WTC11 (cell line): ENCODE measurements at regions not wholly inside any gene's neighbourhood (a gene's known extent, or its start where the extent isn't known, plus 50 kb on each side); places are given as distances from the start of the nearest gene placed in this dataset.

Experiments
- ATAC-seq: fragments of 200-7000 bp; cut with Tn5 transposase; 2 replicates; pipeline ENCODE4 v1.10.0; 2021; ENCODE audit warnings: mild to moderate bottlenecking, moderate library complexity
- CTCF ChIA-PET: fragments of 300-600 bp; sonication (Branson Sonifier 250); formaldehyde crosslinking; loops from one replicate; lab custom pipeline; 2021; ENCODE audit warnings: antibody characterized with exemption; lab: Charles Lee
- POLR2A ChIA-PET: fragments of 350-600 bp; sonication (Branson Sonifier 250); formaldehyde crosslinking; loops from one replicate; lab custom pipeline; 2021; ENCODE audit warnings: antibody characterized with exemption; lab: Charles Lee
- DNase-seq: peaks from one replicate; pipeline ENCODE4 v3.0.0; 2021; ENCODE audit warnings: low spot score
- H3K27ac Mint-ChIP-seq: 2 replicates; pipeline ENCODE4 v1.8.0; 2021; ENCODE audit warnings: mixed read lengths
- H3K27me3 Mint-ChIP-seq: 2 replicates; pipeline ENCODE4 v1.8.0; 2021; ENCODE audit warnings: low read depth, mild to moderate bottlenecking, moderate library complexity, mixed read lengths
- H3K36me3 Mint-ChIP-seq: 2 replicates; pipeline ENCODE4 v1.8.0; 2021; ENCODE audit warnings: mixed read lengths
- H3K4me1 Mint-ChIP-seq: 2 replicates; pipeline ENCODE4 v1.8.0; 2022; ENCODE audit warnings: mixed read lengths
- H3K4me3 Mint-ChIP-seq: 2 replicates; pipeline ENCODE4 v1.8.0; 2021; ENCODE audit warnings: mild to moderate bottlenecking, moderate library complexity, mixed read lengths
- H3K9me3 Mint-ChIP-seq: 2 replicates; pipeline ENCODE4 v1.8.0; 2021; ENCODE audit warnings: mixed read lengths
- ESRRA ChIP-seq: sonication (generic); formaldehyde crosslinking; IDR thresholded peaks from 2 replicates; pipeline ENCODE4 v1.8.1; 2022; ENCODE audit warnings: mild to moderate bottlenecking, missing genetic modification reagents, borderline replicate concordance
- JAZF1 ChIP-seq: fragments of 250-450 bp; sonication (Bioruptor Pico); IDR thresholded peaks from 2 replicates; pipeline ENCODE4 v1.9.0; 2021; ENCODE audit warnings: moderate library complexity, mild to moderate bottlenecking, inconsistent platforms
- NFE2L1 ChIP-seq: sonication (generic); formaldehyde crosslinking; IDR thresholded peaks from 2 replicates; pipeline ENCODE4 v1.8.1; 2023; ENCODE audit warnings: missing genetic modification reagents
- NFYB ChIP-seq: sonication (generic); formaldehyde crosslinking; conservative IDR thresholded peaks from 2 replicates; pipeline ENCODE4 v1.8.0; 2022; ENCODE audit warnings: low read depth, missing genetic modification reagents
- ZNF671 ChIP-seq: fragments of 250-450 bp; sonication (Bioruptor Pico); IDR thresholded peaks from 2 replicates; pipeline ENCODE4 v1.8.0; 2021; ENCODE audit warnings: mild to moderate bottlenecking
- TF ChIP-seq, protein P1 (sequence below): sonication (generic); formaldehyde crosslinking; IDR thresholded peaks from 2 replicates; pipeline ENCODE4 v1.8.1; 2023; ENCODE audit warnings: mild to moderate bottlenecking, missing genetic modification reagents
- TF ChIP-seq, protein P2 (sequence below): sonication (generic); formaldehyde crosslinking; IDR thresholded peaks from 2 replicates; pipeline ENCODE4 v1.8.0; 2022; ENCODE audit warnings: missing genetic modification reagents
- TF ChIP-seq, protein P3 (sequence below): sonication (generic); formaldehyde crosslinking; IDR thresholded peaks from 2 replicates; pipeline ENCODE4 v1.8.1; 2023; ENCODE audit warnings: mild to moderate bottlenecking, missing genetic modification reagents, borderline replicate concordance
- TF ChIP-seq, protein P4 (sequence below): sonication (generic); formaldehyde crosslinking; IDR thresholded peaks from 2 replicates; pipeline ENCODE4 v1.8.1; 2022; ENCODE audit warnings: missing genetic modification reagents, borderline replicate concordance
- TF ChIP-seq, protein P5 (sequence below): fragments of 250-450 bp; sonication (Bioruptor Pico); IDR thresholded peaks from 2 replicates; pipeline ENCODE4 v1.9.0; 2021; ENCODE audit warnings: mild to moderate bottlenecking, borderline replicate concordance

DNA sequence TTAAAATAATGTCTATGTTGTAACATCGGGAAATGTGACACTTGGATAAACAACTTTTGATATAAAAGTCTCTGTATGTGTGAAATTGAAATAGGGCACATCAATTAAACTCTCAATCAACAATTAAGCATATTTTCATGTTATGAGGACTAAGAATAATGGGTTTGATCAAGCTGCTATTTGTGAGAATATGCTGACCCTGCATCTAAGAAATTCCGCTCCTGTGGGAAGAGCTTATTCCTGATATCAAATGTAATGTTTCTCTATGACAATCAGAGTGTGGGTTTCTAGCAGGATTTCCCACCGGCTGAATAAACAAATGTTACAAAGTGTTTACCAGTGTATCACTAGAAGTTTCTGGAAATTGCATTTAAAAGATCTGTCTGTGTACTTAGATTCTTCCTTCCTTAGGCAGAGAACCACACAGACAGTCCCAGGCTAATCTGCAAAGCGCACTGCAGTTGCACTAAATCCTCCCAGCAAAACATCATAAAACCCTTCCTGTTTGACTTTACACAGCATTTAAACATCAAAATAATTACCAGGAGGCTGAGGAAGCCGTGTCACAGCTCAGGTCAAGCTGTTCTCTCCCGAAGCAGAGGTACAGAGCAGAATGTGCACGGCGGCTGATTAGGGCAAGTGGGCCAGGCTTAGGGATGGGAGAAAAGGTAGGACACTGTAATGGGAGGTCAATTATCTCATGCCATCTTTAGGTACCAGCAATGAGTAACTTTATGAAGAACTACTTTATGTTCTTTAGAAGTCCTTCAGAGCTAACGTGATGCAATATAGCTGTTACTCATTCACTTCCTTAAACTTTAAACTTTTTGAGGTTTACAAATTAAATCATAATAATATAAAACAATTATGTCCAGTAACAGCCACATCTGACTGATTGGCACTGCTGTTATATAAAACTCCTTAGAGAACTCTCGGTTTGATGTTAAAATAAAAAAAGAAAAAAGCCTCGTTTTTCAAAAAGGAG lies 109.1 kb upstream of the CTTNBP2 start (continued):
- TF ChIP-seq, protein P1, sequence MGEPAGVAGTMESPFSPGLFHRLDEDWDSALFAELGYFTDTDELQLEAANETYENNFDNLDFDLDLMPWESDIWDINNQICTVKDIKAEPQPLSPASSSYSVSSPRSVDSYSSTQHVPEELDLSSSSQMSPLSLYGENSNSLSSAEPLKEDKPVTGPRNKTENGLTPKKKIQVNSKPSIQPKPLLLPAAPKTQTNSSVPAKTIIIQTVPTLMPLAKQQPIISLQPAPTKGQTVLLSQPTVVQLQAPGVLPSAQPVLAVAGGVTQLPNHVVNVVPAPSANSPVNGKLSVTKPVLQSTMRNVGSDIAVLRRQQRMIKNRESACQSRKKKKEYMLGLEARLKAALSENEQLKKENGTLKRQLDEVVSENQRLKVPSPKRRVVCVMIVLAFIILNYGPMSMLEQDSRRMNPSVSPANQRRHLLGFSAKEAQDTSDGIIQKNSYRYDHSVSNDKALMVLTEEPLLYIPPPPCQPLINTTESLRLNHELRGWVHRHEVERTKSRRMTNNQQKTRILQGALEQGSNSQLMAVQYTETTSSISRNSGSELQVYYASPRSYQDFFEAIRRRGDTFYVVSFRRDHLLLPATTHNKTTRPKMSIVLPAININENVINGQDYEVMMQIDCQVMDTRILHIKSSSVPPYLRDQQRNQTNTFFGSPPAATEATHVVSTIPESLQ (CRISPR knock-in tag): no peak
- TF ChIP-seq ZNF671 (CRISPR knock-in tag): no peak
- TF ChIP-seq NFYB: no peak
- TF ChIP-seq, protein P2, sequence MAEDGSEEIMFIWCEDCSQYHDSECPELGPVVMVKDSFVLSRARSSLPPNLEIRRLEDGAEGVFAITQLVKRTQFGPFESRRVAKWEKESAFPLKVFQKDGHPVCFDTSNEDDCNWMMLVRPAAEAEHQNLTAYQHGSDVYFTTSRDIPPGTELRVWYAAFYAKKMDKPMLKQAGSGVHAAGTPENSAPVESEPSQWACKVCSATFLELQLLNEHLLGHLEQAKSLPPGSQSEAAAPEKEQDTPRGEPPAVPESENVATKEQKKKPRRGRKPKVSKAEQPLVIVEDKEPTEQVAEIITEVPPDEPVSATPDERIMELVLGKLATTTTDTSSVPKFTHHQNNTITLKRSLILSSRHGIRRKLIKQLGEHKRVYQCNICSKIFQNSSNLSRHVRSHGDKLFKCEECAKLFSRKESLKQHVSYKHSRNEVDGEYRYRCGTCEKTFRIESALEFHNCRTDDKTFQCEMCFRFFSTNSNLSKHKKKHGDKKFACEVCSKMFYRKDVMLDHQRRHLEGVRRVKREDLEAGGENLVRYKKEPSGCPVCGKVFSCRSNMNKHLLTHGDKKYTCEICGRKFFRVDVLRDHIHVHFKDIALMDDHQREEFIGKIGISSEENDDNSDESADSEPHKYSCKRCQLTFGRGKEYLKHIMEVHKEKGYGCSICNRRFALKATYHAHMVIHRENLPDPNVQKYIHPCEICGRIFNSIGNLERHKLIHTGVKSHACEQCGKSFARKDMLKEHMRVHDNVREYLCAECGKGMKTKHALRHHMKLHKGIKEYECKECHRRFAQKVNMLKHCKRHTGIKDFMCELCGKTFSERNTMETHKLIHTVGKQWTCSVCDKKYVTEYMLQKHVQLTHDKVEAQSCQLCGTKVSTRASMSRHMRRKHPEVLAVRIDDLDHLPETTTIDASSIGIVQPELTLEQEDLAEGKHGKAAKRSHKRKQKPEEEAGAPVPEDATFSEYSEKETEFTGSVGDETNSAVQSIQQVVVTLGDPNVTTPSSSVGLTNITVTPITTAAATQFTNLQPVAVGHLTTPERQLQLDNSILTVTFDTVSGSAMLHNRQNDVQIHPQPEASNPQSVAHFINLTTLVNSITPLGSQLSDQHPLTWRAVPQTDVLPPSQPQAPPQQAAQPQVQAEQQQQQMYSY (CRISPR knock-in tag): no peak
- no peak for TF ChIP-seq ESRRA (CRISPR knock-in tag)
- TF ChIP-seq JAZF1 (CRISPR knock-in tag): no peak

DNA sequence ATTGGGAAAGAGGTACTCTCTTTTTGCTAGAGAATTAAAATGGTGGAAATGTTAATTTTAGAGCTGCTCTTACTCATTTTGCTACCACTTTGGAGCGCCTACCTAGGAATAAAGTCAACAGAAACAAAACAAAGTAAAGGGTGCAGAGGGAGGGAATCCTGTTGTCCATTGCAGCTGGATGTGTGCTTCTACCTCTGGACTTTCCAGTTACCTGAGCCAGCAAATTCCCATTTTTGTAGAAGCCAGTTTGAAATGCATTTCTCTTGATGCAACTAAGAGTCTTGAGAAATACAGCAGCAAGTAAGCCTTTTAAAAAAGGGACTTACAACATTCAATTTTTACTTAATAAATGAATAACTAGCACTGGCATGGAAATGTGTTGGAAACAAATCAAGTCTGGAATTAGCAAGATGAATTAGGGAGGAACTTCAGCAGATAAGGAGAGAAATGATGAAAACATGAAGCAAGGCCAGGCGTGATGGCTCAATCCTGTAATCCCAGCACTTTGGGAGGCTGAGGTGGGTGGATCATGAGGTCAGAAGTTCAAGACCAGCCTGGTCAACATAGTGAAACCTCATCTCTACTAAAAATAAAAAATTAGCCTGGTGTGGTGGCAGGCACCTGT lies 113.5 kb upstream of the CTTNBP2 start:
- no peak overlapping the region for H3K27ac Mint-ChIP-seq
- no peak overlapping the region for H3K4me3 Mint-ChIP-seq
- no peaks in the 10 kb centered on the region for H3K27me3 Mint-ChIP-seq
- ChIA-PET CTCF (no interaction called here), POLR2A (no interaction called here)
- no peaks in the 10 kb centered on the region for H3K36me3 Mint-ChIP-seq
- H3K9me3 Mint-ChIP-seq: no peaks in the 10 kb centered on the region
- H3K4me1 Mint-ChIP-seq: no peaks in the 10 kb centered on the region
- no peak for TF ChIP-seq NFE2L1 (CRISPR knock-in tag)
- TF ChIP-seq, protein P3, sequence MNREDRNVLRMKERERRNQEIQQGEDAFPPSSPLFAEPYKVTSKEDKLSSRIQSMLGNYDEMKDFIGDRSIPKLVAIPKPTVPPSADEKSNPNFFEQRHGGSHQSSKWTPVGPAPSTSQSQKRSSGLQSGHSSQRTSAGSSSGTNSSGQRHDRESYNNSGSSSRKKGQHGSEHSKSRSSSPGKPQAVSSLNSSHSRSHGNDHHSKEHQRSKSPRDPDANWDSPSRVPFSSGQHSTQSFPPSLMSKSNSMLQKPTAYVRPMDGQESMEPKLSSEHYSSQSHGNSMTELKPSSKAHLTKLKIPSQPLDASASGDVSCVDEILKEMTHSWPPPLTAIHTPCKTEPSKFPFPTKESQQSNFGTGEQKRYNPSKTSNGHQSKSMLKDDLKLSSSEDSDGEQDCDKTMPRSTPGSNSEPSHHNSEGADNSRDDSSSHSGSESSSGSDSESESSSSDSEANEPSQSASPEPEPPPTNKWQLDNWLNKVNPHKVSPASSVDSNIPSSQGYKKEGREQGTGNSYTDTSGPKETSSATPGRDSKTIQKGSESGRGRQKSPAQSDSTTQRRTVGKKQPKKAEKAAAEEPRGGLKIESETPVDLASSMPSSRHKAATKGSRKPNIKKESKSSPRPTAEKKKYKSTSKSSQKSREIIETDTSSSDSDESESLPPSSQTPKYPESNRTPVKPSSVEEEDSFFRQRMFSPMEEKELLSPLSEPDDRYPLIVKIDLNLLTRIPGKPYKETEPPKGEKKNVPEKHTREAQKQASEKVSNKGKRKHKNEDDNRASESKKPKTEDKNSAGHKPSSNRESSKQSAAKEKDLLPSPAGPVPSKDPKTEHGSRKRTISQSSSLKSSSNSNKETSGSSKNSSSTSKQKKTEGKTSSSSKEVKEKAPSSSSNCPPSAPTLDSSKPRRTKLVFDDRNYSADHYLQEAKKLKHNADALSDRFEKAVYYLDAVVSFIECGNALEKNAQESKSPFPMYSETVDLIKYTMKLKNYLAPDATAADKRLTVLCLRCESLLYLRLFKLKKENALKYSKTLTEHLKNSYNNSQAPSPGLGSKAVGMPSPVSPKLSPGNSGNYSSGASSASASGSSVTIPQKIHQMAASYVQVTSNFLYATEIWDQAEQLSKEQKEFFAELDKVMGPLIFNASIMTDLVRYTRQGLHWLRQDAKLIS (CRISPR knock-in tag): no peak
- TF ChIP-seq, protein P4, sequence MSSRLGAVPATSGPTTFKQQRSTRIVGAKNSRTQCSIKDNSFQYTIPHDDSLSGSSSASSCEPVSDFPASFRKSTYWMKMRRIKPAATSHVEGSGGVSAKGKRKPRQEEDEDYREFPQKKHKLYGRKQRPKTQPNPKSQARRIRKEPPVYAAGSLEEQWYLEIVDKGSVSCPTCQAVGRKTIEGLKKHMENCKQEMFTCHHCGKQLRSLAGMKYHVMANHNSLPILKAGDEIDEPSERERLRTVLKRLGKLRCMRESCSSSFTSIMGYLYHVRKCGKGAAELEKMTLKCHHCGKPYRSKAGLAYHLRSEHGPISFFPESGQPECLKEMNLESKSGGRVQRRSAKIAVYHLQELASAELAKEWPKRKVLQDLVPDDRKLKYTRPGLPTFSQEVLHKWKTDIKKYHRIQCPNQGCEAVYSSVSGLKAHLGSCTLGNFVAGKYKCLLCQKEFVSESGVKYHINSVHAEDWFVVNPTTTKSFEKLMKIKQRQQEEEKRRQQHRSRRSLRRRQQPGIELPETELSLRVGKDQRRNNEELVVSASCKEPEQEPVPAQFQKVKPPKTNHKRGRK: no peak
- TF ChIP-seq, protein P5, sequence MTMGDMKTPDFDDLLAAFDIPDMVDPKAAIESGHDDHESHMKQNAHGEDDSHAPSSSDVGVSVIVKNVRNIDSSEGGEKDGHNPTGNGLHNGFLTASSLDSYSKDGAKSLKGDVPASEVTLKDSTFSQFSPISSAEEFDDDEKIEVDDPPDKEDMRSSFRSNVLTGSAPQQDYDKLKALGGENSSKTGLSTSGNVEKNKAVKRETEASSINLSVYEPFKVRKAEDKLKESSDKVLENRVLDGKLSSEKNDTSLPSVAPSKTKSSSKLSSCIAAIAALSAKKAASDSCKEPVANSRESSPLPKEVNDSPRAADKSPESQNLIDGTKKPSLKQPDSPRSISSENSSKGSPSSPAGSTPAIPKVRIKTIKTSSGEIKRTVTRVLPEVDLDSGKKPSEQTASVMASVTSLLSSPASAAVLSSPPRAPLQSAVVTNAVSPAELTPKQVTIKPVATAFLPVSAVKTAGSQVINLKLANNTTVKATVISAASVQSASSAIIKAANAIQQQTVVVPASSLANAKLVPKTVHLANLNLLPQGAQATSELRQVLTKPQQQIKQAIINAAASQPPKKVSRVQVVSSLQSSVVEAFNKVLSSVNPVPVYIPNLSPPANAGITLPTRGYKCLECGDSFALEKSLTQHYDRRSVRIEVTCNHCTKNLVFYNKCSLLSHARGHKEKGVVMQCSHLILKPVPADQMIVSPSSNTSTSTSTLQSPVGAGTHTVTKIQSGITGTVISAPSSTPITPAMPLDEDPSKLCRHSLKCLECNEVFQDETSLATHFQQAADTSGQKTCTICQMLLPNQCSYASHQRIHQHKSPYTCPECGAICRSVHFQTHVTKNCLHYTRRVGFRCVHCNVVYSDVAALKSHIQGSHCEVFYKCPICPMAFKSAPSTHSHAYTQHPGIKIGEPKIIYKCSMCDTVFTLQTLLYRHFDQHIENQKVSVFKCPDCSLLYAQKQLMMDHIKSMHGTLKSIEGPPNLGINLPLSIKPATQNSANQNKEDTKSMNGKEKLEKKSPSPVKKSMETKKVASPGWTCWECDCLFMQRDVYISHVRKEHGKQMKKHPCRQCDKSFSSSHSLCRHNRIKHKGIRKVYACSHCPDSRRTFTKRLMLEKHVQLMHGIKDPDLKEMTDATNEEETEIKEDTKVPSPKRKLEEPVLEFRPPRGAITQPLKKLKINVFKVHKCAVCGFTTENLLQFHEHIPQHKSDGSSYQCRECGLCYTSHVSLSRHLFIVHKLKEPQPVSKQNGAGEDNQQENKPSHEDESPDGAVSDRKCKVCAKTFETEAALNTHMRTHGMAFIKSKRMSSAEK (CRISPR knock-in tag): no peak
- no peak for ATAC-seq
- DNase-seq: no peak
